GM23338 (cell line): ENCODE measurements at regions not wholly inside any gene's neighbourhood (a gene's known extent, or its start where the extent isn't known, plus 50 kb on each side); places are given as distances from the start of the nearest gene placed in this dataset.

Source experiments
- ATAC-seq: fragments of 200-7000 bp; cut with Tn5 transposase; 3 replicates; pipeline ENCODE4 v1.9.1; 2020
- DNase-seq: peaks from one replicate; pipeline ENCODE4 v3.0.0-alpha.2; 2015; ENCODE audit warnings: low spot score
- H2AFZ ChIP-seq: fragments of 200-600 bp; sonication (generic); 2 replicates; pipeline ENCODE4 v1.8.0; 2016; ENCODE audit warnings: antibody characterized with exemption, mild to moderate bottlenecking, moderate library complexity
- H3F3A ChIP-seq: fragments of 200-600 bp; sonication (generic); replicated peaks from 2 replicates; pipeline ENCODE4 v1.8.0; 2017; ENCODE audit warnings: antibody characterized with exemption, mixed run types, low read depth
- H3K27ac ChIP-seq: fragments of 200-600 bp; sonication (generic); 2 replicates; pipeline ENCODE4 v1.6.1; 2016; ENCODE audit warnings: low read depth
- H3K27me3 ChIP-seq: fragments of 200-600 bp; sonication (generic); 2 replicates; pipeline ENCODE4 v1.8.0; 2016; ENCODE audit warnings: mild to moderate bottlenecking, mixed run types, moderate library complexity; ENCODE audit not compliant: insufficient read depth
- H3K36me3 ChIP-seq: fragments of 200-600 bp; sonication (generic); 2 replicates; pipeline ENCODE4 v1.8.0; 2016; ENCODE audit warnings: mild to moderate bottlenecking; ENCODE audit not compliant: insufficient read depth
- H3K4me1 ChIP-seq: fragments of 200-600 bp; sonication (generic); 2 replicates; pipeline ENCODE4 v1.8.0; 2016; ENCODE audit warnings: mild to moderate bottlenecking, moderate library complexity; ENCODE audit not compliant: insufficient read depth
- H3K4me2 ChIP-seq: fragments of 200-600 bp; sonication (generic); 2 replicates; pipeline ENCODE4 v1.7.1; 2017; ENCODE audit warnings: mixed run types
- H3K4me3 ChIP-seq: fragments of 200-600 bp; sonication (generic); 2 replicates; pipeline ENCODE4 v1.6.1; 2016; ENCODE audit warnings: mixed run types
- H3K79me2 ChIP-seq: fragments of 200-600 bp; sonication (generic); replicated peaks from 2 replicates; pipeline ENCODE4 v1.8.0; 2017; ENCODE audit warnings: mild to moderate bottlenecking; ENCODE audit not compliant: insufficient read depth
- H3K9me2 ChIP-seq: fragments of 200-600 bp; sonication (generic); 2 replicates; pipeline ENCODE4 v1.8.0; 2017; ENCODE audit not compliant: insufficient read depth
- H4K20me1 ChIP-seq: fragments of 200-600 bp; sonication (generic); replicated peaks from 2 replicates; pipeline ENCODE4 v1.8.0; 2017; ENCODE audit warnings: mild to moderate bottlenecking; ENCODE audit not compliant: insufficient read depth
- H3K27ac Mint-ChIP-seq: 2 replicates; pipeline ENCODE4 v1.8.0; 2020; ENCODE audit warnings: inconsistent platforms, mild to moderate bottlenecking, moderate library complexity, mixed read lengths
- H3K27me3 Mint-ChIP-seq: 3 replicates; pipeline ENCODE4 v1.8.0; 2022; ENCODE audit warnings: low read depth, mild to moderate bottlenecking, moderate library complexity, mixed read lengths, inconsistent platforms; ENCODE audit not compliant: insufficient read depth, poor library complexity
- H3K36me3 Mint-ChIP-seq: 3 replicates; pipeline ENCODE4 v1.8.0; 2021; ENCODE audit warnings: low read depth, mild to moderate bottlenecking, inconsistent platforms, moderate library complexity, mixed read lengths
- H3K4me1 Mint-ChIP-seq: 3 replicates; pipeline ENCODE4 v1.8.0; 2020; ENCODE audit warnings: mild to moderate bottlenecking, inconsistent platforms, mixed read lengths
- H3K4me3 Mint-ChIP-seq: 3 replicates; pipeline ENCODE4 v1.8.0; 2021; ENCODE audit warnings: moderate library complexity, mild to moderate bottlenecking, inconsistent platforms, mixed read lengths
- H3K9me3 Mint-ChIP-seq: 3 replicates; pipeline ENCODE4 v1.8.0; 2020; ENCODE audit warnings: moderate library complexity, mild to moderate bottlenecking, inconsistent platforms, mixed read lengths
- CTCF ChIP-seq, 2 experiments: fragments of 200-600 bp in 1 of 2; sonication (generic) in 1 of 2; conservative IDR thresholded peaks; 2 replicates each; pipeline versions ENCODE4 v1.5.1 to v1.6.1; 2016 to 2017; ENCODE audit warnings: antibody characterized with exemption in 2 of 2, low read depth in 2 of 2, mild to moderate bottlenecking in 2 of 2, moderate library complexity in 1 of 2
- NANOG ChIP-seq: IDR thresholded peaks from 2 replicates; pipeline ENCODE4 v1.6.1; 2016; ENCODE audit warnings: antibody characterized with exemption, borderline replicate concordance
- STAT1 ChIP-seq: IDR thresholded peaks from one replicate; pipeline ENCODE4 v1.6.1; 2016; ENCODE audit warnings: antibody characterized with exemption; ENCODE audit not compliant: unreplicated experiment
- ZNF114 ChIP-seq: fragments of 250-450 bp; sonication (Bioruptor Pico); IDR thresholded peaks from 2 replicates; pipeline ENCODE4 v1.5.0; 2020; ENCODE audit warnings: mild to moderate bottlenecking, moderate library complexity
- ZNF462 ChIP-seq: fragments of 250-450 bp; sonication (Bioruptor Pico); IDR thresholded peaks from 2 replicates; pipeline ENCODE4 v1.5.0; 2020; ENCODE audit warnings: mild to moderate bottlenecking, moderate library complexity

GRCh38 chr6:84897988-84898594, 133.7 kb upstream of the TBX18 start (continued):
- TF ChIP-seq CTCF (conservative IDR thresholded peaks at IDR 0.05; ENCODE audit: low read depth in 2 of 2) (no peak), ZNF462 (CRISPR knock-in tag) (no peak), NANOG (no peak)

DNA sequence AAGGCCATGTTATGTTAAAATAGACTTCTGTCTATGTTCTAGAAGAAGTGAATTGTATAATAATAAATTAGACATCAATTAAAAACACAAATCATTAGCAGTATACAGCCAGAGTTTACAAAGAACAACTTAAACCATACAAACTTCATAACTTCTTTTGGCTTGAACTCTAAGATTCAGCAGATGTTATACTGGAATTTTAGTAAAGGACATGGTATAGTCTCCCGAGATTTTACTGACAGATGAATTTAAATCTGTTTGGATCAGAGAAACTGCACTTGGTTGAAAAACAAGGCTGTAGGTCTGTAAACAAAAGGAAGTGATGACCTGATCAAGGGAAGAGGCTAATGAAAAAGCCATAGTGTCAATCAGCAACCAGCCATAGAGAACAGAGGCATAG, 132.6 kb upstream of the TBX18 start:
- no peak overlapping the region for H3K27ac ChIP-seq
- H3K4me1 ChIP-seq: no peaks in the 10 kb centered on the region
- Mint-ChIP-seq H3K9me3 (no peaks in the 10 kb centered on the region; the same call in 2 of the 3 replicates), H3K4me1 (no peaks in the 10 kb centered on the region), H3K4me3 (no peak overlapping the region), H3K36me3 (no peaks in the 10 kb centered on the region), H3K27me3 (no peaks in the 10 kb centered on the region), H3K27ac (no peak overlapping the region)
- no peak for DNase-seq
- H3K79me2 ChIP-seq: no peaks in the 10 kb centered on the region
- no peak overlapping the region for H3K4me3 ChIP-seq
- no peaks in the 10 kb centered on the region for H3F3A ChIP-seq
- ATAC-seq: no peak
- H3K36me3 ChIP-seq: no peaks in the 10 kb centered on the region
- no peaks in the 10 kb centered on the region for H4K20me1 ChIP-seq
- H3K9me2 ChIP-seq: no peaks in the 10 kb centered on the region
- no peaks in the 10 kb centered on the region for H3K27me3 ChIP-seq
- no peak overlapping the region for H2AFZ ChIP-seq
- no peak overlapping the region for H3K4me2 ChIP-seq
- TF ChIP-seq STAT1: no peak
- TF ChIP-seq ZNF114 (CRISPR knock-in tag): no peak
- TF ChIP-seq ZNF462 (CRISPR knock-in tag): no peak
